SK-N-SH (cell line): ENCODE measurements at regions not wholly inside any gene's neighbourhood (a gene's known extent, or its start where the extent isn't known, plus 50 kb on each side); places are given as distances from the start of the nearest gene placed in this dataset.

ENCODE experiments used
- CTCF ChIA-PET: fragments of 300-600, 350-600 bp; formaldehyde crosslinking; extraction: SDS; loops from one replicate; lab custom pipeline; 2021; lab: Yijun Ruan, JAX
- POLR2A ChIA-PET: fragments of 350-600 bp; sonication (Branson Sonifier 250); formaldehyde crosslinking; extraction: SDS; loops from one replicate; lab custom pipeline; 2020; ENCODE audit warnings: antibody characterized with exemption, inconsistent platforms; lab: Yijun Ruan, JAX
- DNase-seq: peaks from one replicate; pipeline ENCODE4 v3.0.0; 2012
- H2AFZ ChIP-seq: fragments of 200-600 bp; sonication (generic); 2 replicates; pipeline ENCODE4 v1.8.1; 2016; ENCODE audit warnings: antibody characterized with exemption, mild to moderate bottlenecking, low read depth
- H3F3A ChIP-seq: fragments of 200-600 bp; sonication (generic); replicated peaks from 2 replicates; pipeline ENCODE3; 2016; ENCODE audit warnings: antibody characterized with exemption, mild to moderate bottlenecking; ENCODE audit not compliant: insufficient read depth
- H3K27ac ChIP-seq, 2 experiments: fragments of 200-500 bp in 1 of 2; fragments of 200-600 bp in 1 of 2; sonication (Bioruptor generic) in 1 of 2; sonication (generic), shearing (Covaris generic) in 1 of 2; 2 replicates each; pipeline versions ENCODE4 v1.5.1 to v1.6.1; 2014 to 2016; ENCODE audit warnings: low read depth in 2 of 2, inconsistent platforms in 1 of 2, low read length in 1 of 2, mild to moderate bottlenecking in 1 of 2, mixed read lengths in 1 of 2
- H3K27me3 ChIP-seq: fragments of 200-600 bp; sonication (generic), shearing (Covaris generic); 2 replicates; pipeline ENCODE4 v1.6.1; 2016; ENCODE audit warnings: mixed run types; ENCODE audit not compliant: insufficient read depth
- H3K36me3 ChIP-seq, 2 experiments: fragments of 200-500 bp in 1 of 2; fragments of 200-600 bp in 1 of 2; sonication (Bioruptor generic) in 1 of 2; sonication (generic) in 1 of 2; replicated peaks in 1 of 2; 2 replicates each; pipeline versions ENCODE3 to v1.5.1; 2014 to 2016; ENCODE audit warnings: low read length in 1 of 2, mild to moderate bottlenecking in 1 of 2; ENCODE audit not compliant: insufficient read depth in 2 of 2, control insufficient read depth in 1 of 2
- H3K4me1 ChIP-seq, 2 experiments: fragments of 200-500 bp in 1 of 2; fragments of 200-600 bp in 1 of 2; sonication (Bioruptor generic) in 1 of 2; sonication (generic), shearing (Covaris generic) in 1 of 2; 2 replicates each; pipeline versions ENCODE4 v1.5.1 to v1.6.1; 2014 to 2016; ENCODE audit warnings: low read depth in 1 of 2, low read length in 1 of 2, mixed run types in 1 of 2; ENCODE audit not compliant: insufficient read depth in 2 of 2, control insufficient read depth in 1 of 2
- H3K4me2 ChIP-seq: fragments of 200-600 bp; sonication (generic), shearing (Covaris generic); 2 replicates; pipeline ENCODE4 v1.6.1; 2017; ENCODE audit warnings: mixed run types
- H3K4me3 ChIP-seq, 2 experiments: fragments of 200-500 bp in 1 of 2; fragments of 200-600 bp in 1 of 2; sonication (Bioruptor generic) in 1 of 2; sonication (generic), shearing (Covaris generic) in 1 of 2; 2 replicates each; pipeline versions ENCODE4 v1.5.1 to v1.8.1; 2014 to 2016; ENCODE audit warnings: low read depth in 2 of 2, inconsistent platforms in 1 of 2, low read length in 1 of 2, mild to moderate bottlenecking in 1 of 2, mixed read lengths in 1 of 2, moderate library complexity in 1 of 2
- H3K79me2 ChIP-seq: fragments of 200-600 bp; sonication (generic); 2 replicates; pipeline ENCODE4 v1.8.1; 2017; ENCODE audit warnings: mild to moderate bottlenecking; ENCODE audit not compliant: insufficient read depth
- H3K9ac ChIP-seq: fragments of 200-600 bp; sonication (generic); 2 replicates; pipeline ENCODE4 v1.6.1; 2017; ENCODE audit warnings: mixed run types
- H3K9me2 ChIP-seq: fragments of 200-600 bp; sonication (generic); 2 replicates; pipeline ENCODE4 v1.6.1; 2017; ENCODE audit warnings: mixed run types
- H3K9me3 ChIP-seq: fragments of 200-600 bp; sonication (generic); 2 replicates; pipeline ENCODE4 v1.6.1; 2017; ENCODE audit warnings: mixed run types, mild to moderate bottlenecking, moderate library complexity
- H4K20me1 ChIP-seq: fragments of 200-600 bp; sonication (generic); 2 replicates; pipeline ENCODE4 v1.6.1; 2017; ENCODE audit warnings: mild to moderate bottlenecking, mixed run types; ENCODE audit not compliant: insufficient read depth
- EZH2phosphoT487 ChIP-seq: fragments of 200-600 bp; sonication (generic); IDR thresholded peaks from 2 replicates; pipeline ENCODE4 v1.6.1; 2017; ENCODE audit warnings: low read depth, mixed run types, mild to moderate bottlenecking, antibody characterized with exemption, moderate library complexity, borderline replicate concordance
- FOXJ3 ChIP-seq: sonication (generic); formaldehyde crosslinking; IDR thresholded peaks from 2 replicates; pipeline ENCODE4 v1.5.1; 2020; ENCODE audit warnings: mild to moderate bottlenecking, missing genetic modification reagents
- JUND ChIP-seq: IDR thresholded peaks from 2 replicates; pipeline ENCODE4 v1.4.0; 2012
- MEF2A ChIP-seq: IDR thresholded peaks from 2 replicates; pipeline ENCODE4 v1.4.0; 2012; ENCODE audit warnings: low read depth, borderline replicate concordance
- MXI1 ChIP-seq: IDR thresholded peaks from 2 replicates; pipeline ENCODE4 v1.6.1; 2012; ENCODE audit warnings: mild to moderate bottlenecking, low read depth, low read length, improper control_type of control experiment
- NFIC ChIP-seq: IDR thresholded peaks from 2 replicates; pipeline ENCODE4 v1.4.0; 2012; ENCODE audit warnings: borderline replicate concordance
- PBX3 ChIP-seq: IDR thresholded peaks from 2 replicates; pipeline ENCODE4; 2012
- POLR2AphosphoS5 ChIP-seq: IDR thresholded peaks from 2 replicates; pipeline ENCODE4 v1.6.1; 2012; ENCODE audit warnings: low read depth, low read length
- RCOR1 ChIP-seq: fragments of 150-350 bp; IDR thresholded peaks from 2 replicates; pipeline ENCODE4 v1.6.1; 2017; ENCODE audit warnings: antibody characterized with exemption, low read length
- RFX5 ChIP-seq: IDR thresholded peaks from 2 replicates; pipeline ENCODE4 v1.6.1; 2012; ENCODE audit warnings: mild to moderate bottlenecking, improper control_type of control experiment, low read length
- SIN3A ChIP-seq: IDR thresholded peaks from 2 replicates; pipeline ENCODE4 v1.6.1; 2012; ENCODE audit warnings: low read depth, mild to moderate bottlenecking, low read length, moderate library complexity, borderline replicate concordance
- SMC3 ChIP-seq: IDR thresholded peaks from 2 replicates; pipeline ENCODE4 v1.6.1; 2012; ENCODE audit warnings: low read depth, low read length, improper control_type of control experiment
- ZBTB33 ChIP-seq: IDR thresholded peaks from 2 replicates; pipeline ENCODE4 v1.4.0; 2012; ENCODE audit warnings: low read depth, borderline replicate concordance
- WGBS: methylation state at CpG from one replicate; pipeline ENCODE4 v1.1.6; 2017; ENCODE audit warnings: low lambda C conversion rate; 5-methylcytosine and 5-hydroxymethylcytosine counted together
- TF ChIP-seq, protein P1 (sequence below): IDR thresholded peaks from 2 replicates; pipeline ENCODE4 v1.4.0; 2012; ENCODE audit warnings: low read depth
- TF ChIP-seq, protein P2 (sequence below): fragments of 200-600 bp; sonication (generic); IDR thresholded peaks from 2 replicates; pipeline ENCODE4 v1.6.1; 2017; ENCODE audit warnings: antibody characterized with exemption, mild to moderate bottlenecking, moderate library complexity

DNA sequence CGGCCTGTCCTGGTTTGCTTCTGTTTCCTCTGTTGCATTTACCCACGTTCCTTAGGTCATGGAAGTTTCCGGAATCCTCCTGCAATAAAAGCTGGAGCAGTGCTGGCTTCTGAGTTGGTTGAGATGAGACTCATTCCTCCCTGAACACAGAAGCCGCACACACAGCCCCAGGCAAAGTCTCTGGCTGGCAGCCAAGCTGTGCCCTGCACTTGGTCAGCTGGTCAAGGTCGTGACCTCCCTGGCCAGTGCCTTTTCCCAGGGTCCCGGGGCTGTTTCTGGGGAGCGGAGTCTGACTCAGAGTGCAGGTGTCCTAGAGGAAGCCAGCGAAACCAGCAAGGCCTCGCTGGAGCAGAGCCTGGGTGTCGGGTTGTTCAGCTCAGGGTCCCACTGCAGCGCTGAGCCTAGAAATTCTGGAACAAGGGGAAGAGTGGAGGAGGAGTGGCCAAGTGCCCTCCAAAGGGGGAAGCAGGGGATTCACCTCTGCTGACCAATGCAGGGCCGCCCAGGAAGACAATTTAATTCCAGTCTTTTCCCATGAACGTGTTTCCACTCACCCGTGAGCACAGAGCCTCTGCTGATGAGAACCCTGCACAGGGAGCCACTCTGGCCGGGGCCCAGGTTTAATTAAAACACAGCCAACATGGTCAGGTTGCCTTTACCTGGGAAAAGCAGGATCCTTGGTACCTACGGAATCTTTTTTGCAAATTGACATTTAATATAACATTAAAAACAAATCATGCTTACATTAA, 245.5 kb upstream of the PPP2R2D start:
- TF ChIP-seq FOXJ3 (CRISPR knock-in tag): peak; percentile 30; the same call in 1 of the 2 replicates
- no peak for TF ChIP-seq POLR2AphosphoS5
- no peak for TF ChIP-seq RCOR1
- no peak for TF ChIP-seq ZBTB33
- TF ChIP-seq NFIC: no peak
- Histone ChIP-seq H3K9me2 (no peaks in the 10 kb centered on the region), H3K27ac (no peak overlapping the region), H2AFZ (no peak overlapping the region), H4K20me1 (no peaks in the 10 kb centered on the region), H3K9me3 (no peaks in the 10 kb centered on the region), H3K36me3 (no peaks in the 10 kb centered on the region), H3K4me1 (peaks cover 0 to 17% of the 10 kb centered on the region in 2 experiments; a peak in 1 of 4 replicates), H3K4me3 (no peak overlapping the region), H3F3A (no peaks in the 10 kb centered on the region), H3K27me3 (no peaks in the 10 kb centered on the region), H3K9ac (no peak overlapping the region), H3K79me2 (no peaks in the 10 kb centered on the region), H3K4me2 (no peak overlapping the region)
- 43% methylated on average over 13 of the region's 16 CpGs for WGBS
- CTCF ChIA-PET: interaction anchor here (0.8 kb wide), 2 partner anchors 132 to 368 kb away, joined by 3 read pairs; no protein-coding TSS in a partner anchor
- DNase-seq: peak; percentile 75
- POLR2A ChIA-PET: no interaction called here

- POLR2A ChIA-PET: no interaction called here
- peaks cover 0 to 17% of the 10 kb centered on the region in 2 experiments; a peak in 1 of 4 replicates for H3K4me1 ChIP-seq
These were observed 244.8 kb upstream of the PPP2R2D start for GRCh38 chr10:131656009-131656408.

More at GRCh38 chr10:131656009-131656408, 244.8 kb upstream of the PPP2R2D start:
- H3K9me2 ChIP-seq: no peaks in the 10 kb centered on the region
- no peak overlapping the region for H3K27ac ChIP-seq
- TF ChIP-seq SMC3 (no peak), SIN3A (no peak), EZH2phosphoT487 (no peak), RCOR1 (no peak), JUND (no peak), MEF2A (no peak), MXI1 (no peak), RFX5 (no peak), PBX3 (no peak), POLR2AphosphoS5 (no peak)
- TF ChIP-seq, protein P1, sequence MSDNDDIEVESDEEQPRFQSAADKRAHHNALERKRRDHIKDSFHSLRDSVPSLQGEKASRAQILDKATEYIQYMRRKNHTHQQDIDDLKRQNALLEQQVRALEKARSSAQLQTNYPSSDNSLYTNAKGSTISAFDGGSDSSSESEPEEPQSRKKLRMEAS: no peak
- TF ChIP-seq, protein P2, sequence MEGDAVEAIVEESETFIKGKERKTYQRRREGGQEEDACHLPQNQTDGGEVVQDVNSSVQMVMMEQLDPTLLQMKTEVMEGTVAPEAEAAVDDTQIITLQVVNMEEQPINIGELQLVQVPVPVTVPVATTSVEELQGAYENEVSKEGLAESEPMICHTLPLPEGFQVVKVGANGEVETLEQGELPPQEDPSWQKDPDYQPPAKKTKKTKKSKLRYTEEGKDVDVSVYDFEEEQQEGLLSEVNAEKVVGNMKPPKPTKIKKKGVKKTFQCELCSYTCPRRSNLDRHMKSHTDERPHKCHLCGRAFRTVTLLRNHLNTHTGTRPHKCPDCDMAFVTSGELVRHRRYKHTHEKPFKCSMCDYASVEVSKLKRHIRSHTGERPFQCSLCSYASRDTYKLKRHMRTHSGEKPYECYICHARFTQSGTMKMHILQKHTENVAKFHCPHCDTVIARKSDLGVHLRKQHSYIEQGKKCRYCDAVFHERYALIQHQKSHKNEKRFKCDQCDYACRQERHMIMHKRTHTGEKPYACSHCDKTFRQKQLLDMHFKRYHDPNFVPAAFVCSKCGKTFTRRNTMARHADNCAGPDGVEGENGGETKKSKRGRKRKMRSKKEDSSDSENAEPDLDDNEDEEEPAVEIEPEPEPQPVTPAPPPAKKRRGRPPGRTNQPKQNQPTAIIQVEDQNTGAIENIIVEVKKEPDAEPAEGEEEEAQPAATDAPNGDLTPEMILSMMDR: no peak
- TF ChIP-seq, all 33 proteins: peak for 0
- no peaks in the 10 kb centered on the region for H3K27me3 ChIP-seq
- H3K36me3 ChIP-seq: no peaks in the 10 kb centered on the region
- no peak for DNase-seq
- H3K4me3 ChIP-seq: no peak overlapping the region
- no peak overlapping the region for H3K9ac ChIP-seq
- 61% methylated on average over 7 of the region's 7 CpGs for WGBS
- H3F3A ChIP-seq: no peaks in the 10 kb centered on the region
- H4K20me1 ChIP-seq: no peaks in the 10 kb centered on the region
- no peak overlapping the region for H2AFZ ChIP-seq
- H3K9me3 ChIP-seq: no peaks in the 10 kb centered on the region
- H3K79me2 ChIP-seq: no peaks in the 10 kb centered on the region
- no peak overlapping the region for H3K4me2 ChIP-seq
- CTCF ChIA-PET: no interaction called here
